CD4-positive, alpha-beta T cell (primary cell): ENCODE measurements at regions not wholly inside any gene's neighbourhood (a gene's known extent, or its start where the extent isn't known, plus 50 kb on each side); places are given as distances from the start of the nearest gene placed in this dataset.

Source experiments
- ATAC-seq: fragments of 200-7000 bp; cut with Tn5 transposase; one replicate; pipeline ENCODE4 v1.10.0; 2022; ENCODE audit warnings: mild to moderate bottlenecking; ENCODE audit not compliant: poor library complexity
- CTCF ChIA-PET: fragments of 350-600 bp; sonication (Branson Sonifier 250); formaldehyde crosslinking; loops from one replicate; lab custom pipeline; 2021; ENCODE audit warnings: antibody characterized with exemption, inconsistent platforms; lab: Charles Lee
- POLR2A ChIA-PET: fragments of 350-600 bp; sonication (Branson Sonifier 250); formaldehyde crosslinking; loops from one replicate; lab custom pipeline; 2021; ENCODE audit warnings: antibody characterized with exemption, inconsistent platforms; lab: Charles Lee
- DNase-seq, 14 experiments: peaks; one replicate each; pipeline ENCODE4 v3.0.0-alpha.2; 2013 to 2020; ENCODE audit warnings: mixed read lengths in 2 of 14
- H3K27ac ChIP-seq, 2 donors: one replicate each; pipeline versions ENCODE4 v1.5.1 to v1.7.0; 2013; ENCODE audit warnings: low read length in 2 of 2, low read depth in 1 of 2, mild to moderate bottlenecking in 1 of 2
- H3K27me3 ChIP-seq, 2 experiments: 1 replicate in 1 of 2; 2 replicates in 1 of 2; pipeline versions ENCODE4 v1.6.1 to v1.7.0; 2013; ENCODE audit warnings: low read length in 2 of 2, control low read depth in 1 of 2, mild to moderate bottlenecking in 1 of 2, moderate library complexity in 1 of 2; ENCODE audit not compliant: insufficient read depth in 2 of 2, control insufficient read depth in 1 of 2
- H3K36me3 ChIP-seq: one replicate; pipeline ENCODE4 v1.6.1; 2013; ENCODE audit warnings: low read length, control low read depth; ENCODE audit not compliant: insufficient read depth
- H3K4me1 ChIP-seq: one replicate; pipeline ENCODE4 v1.6.1; 2013; ENCODE audit warnings: low read length, control low read depth; ENCODE audit not compliant: insufficient read depth
- H3K4me3 ChIP-seq: one replicate; pipeline ENCODE4 v1.5.1; 2013; ENCODE audit warnings: mild to moderate bottlenecking, low read length, moderate library complexity
- H3K9me3 ChIP-seq, 2 experiments: 1 replicate in 1 of 2; 2 replicates in 1 of 2; pipeline versions ENCODE4 v1.6.1 to v1.7.0; 2013; ENCODE audit warnings: low read length in 2 of 2, mild to moderate bottlenecking in 2 of 2, control low read depth in 1 of 2, moderate library complexity in 1 of 2; ENCODE audit not compliant: control insufficient read depth in 1 of 2, insufficient read depth in 1 of 2
- H3K27ac Mint-ChIP-seq: one replicate; pipeline ENCODE4 v1.8.0; 2020; ENCODE audit warnings: mixed read lengths
- H3K27me3 Mint-ChIP-seq: one replicate; pipeline ENCODE4 v1.8.0; 2021; ENCODE audit warnings: mixed read lengths
- H3K36me3 Mint-ChIP-seq: one replicate; pipeline ENCODE4 v1.8.0; 2021; ENCODE audit warnings: low read depth, mixed read lengths
- H3K4me1 Mint-ChIP-seq: one replicate; pipeline ENCODE4 v1.8.0; 2021; ENCODE audit warnings: low read depth, mixed read lengths
- H3K4me3 Mint-ChIP-seq: one replicate; pipeline ENCODE4 v1.8.0; 2020; ENCODE audit warnings: mild to moderate bottlenecking, mixed read lengths
- H3K9me3 Mint-ChIP-seq: one replicate; pipeline ENCODE4 v1.8.0; 2020; ENCODE audit warnings: mixed read lengths
- CTCF ChIP-seq: fragments of 200-600 bp; IDR thresholded peaks from one replicate; pipeline ENCODE4 v1.8.0; 2022; ENCODE audit warnings: antibody characterized with exemption, mild to moderate bottlenecking
- intact Hi-C, 2 experiments: fragments of 100-400 bp; cut with DNase I in 1 of 2; cut with micrococcal nuclease in 1 of 2; formaldehyde crosslinking; loops; one replicate each; pipeline versions ENCODE4 v1.15.1 to v1.9.0; 2023 to 2025; cut with DNase I, micrococcal nuclease

- peaks cover 0 to 4% of the 10 kb centered on the region in 2 experiments for H3K9me3 ChIP-seq
- no peak overlapping the region for H3K4me3 ChIP-seq
- no peaks in the 10 kb centered on the region for H3K36me3 ChIP-seq
- Mint-ChIP-seq H3K4me1 (no peaks in the 10 kb centered on the region), H3K4me3 (no peak overlapping the region), H3K9me3 (no peaks in the 10 kb centered on the region), H3K36me3 (no peaks in the 10 kb centered on the region), H3K27ac (no peak overlapping the region), H3K27me3 (peaks cover under 1% of the 10 kb centered on the region)
- DNase-seq (no peak), ATAC-seq (no peak)
- ChIA-PET CTCF (no interaction called here), POLR2A (no interaction called here)
- intact Hi-C loops: no loop called here
- TF ChIP-seq CTCF: no peak
- H3K27me3 ChIP-seq: peaks cover 0 to 3% of the 10 kb centered on the region in 2 experiments
- no peaks in the 10 kb centered on the region for H3K4me1 ChIP-seq
- H3K27ac ChIP-seq: no peak overlapping the region
These were observed 492.0 kb upstream of the USP24 start for GRCh38 chr1:55707196-55707595.

- Histone ChIP-seq H3K9me3 (peaks cover 0 to 4% of the 10 kb centered on the region in 2 experiments), H3K36me3 (no peaks in the 10 kb centered on the region), H3K27ac (no peak overlapping the region), H3K4me3 (no peak overlapping the region), H3K4me1 (no peaks in the 10 kb centered on the region), H3K27me3 (peaks cover 3% of the 10 kb centered on the region in 2 experiments)
- Mint-ChIP-seq H3K36me3 (no peaks in the 10 kb centered on the region), H3K27me3 (peaks cover 7% of the 10 kb centered on the region), H3K4me1 (no peaks in the 10 kb centered on the region), H3K27ac (no peak overlapping the region), H3K4me3 (no peak overlapping the region), H3K9me3 (no peaks in the 10 kb centered on the region)
- ChIA-PET POLR2A (no interaction called here), CTCF (no interaction called here)
- DNase-seq (no peak), ATAC-seq (no peak)
- intact Hi-C loops: no loop called here
- TF ChIP-seq CTCF: no peak
These were observed 491.2 kb upstream of the USP24 start for GRCh38 chr1:55706397-55706796.

- H3K4me1 Mint-ChIP-seq: no peaks in the 10 kb centered on the region
These were observed 488.7 kb upstream of the USP24 start for GRCh38 chr1:55703726-55704363.

More at GRCh38 chr1:55703726-55704363, 488.7 kb upstream of the USP24 start:
- Histone ChIP-seq H3K27ac (no peak overlapping the region), H3K27me3 (peaks cover 3% of the 10 kb centered on the region in 2 experiments), H3K4me1 (no peaks in the 10 kb centered on the region), H3K9me3 (peaks cover 0 to 4% of the 10 kb centered on the region in 2 experiments), H3K36me3 (no peaks in the 10 kb centered on the region), H3K4me3 (no peak overlapping the region)
- Mint-ChIP-seq H3K27ac (no peak overlapping the region), H3K4me3 (no peak overlapping the region), H3K9me3 (no peaks in the 10 kb centered on the region), H3K36me3 (no peaks in the 10 kb centered on the region), H3K27me3 (peaks cover 7% of the 10 kb centered on the region)
- TF ChIP-seq CTCF: no peak
- DNase-seq (no peak), ATAC-seq (no peak)
- CTCF ChIA-PET: no interaction called here
- intact Hi-C loops: no loop called here
- POLR2A ChIA-PET: no interaction called here
